Ectodermal cell (in vitro differentiated cells): ENCODE measurements at regions not wholly inside any gene's neighbourhood (a gene's known extent, or its start where the extent isn't known, plus 50 kb on each side); places are given as distances from the start of the nearest gene placed in this dataset.

ENCODE experiments used
- H3K27ac ChIP-seq: 2 replicates; pipeline ENCODE4 v1.7.0; 2013; ENCODE audit warnings: mild to moderate bottlenecking, low read depth, low read length; ENCODE audit not compliant: insufficient read depth, poor library complexity, severe bottlenecking
- H3K27me3 ChIP-seq: 2 replicates; pipeline ENCODE4 v1.7.0; 2013; ENCODE audit warnings: mild to moderate bottlenecking, low read length; ENCODE audit not compliant: insufficient read depth, control insufficient read depth, poor library complexity, severe bottlenecking
- H3K36me3 ChIP-seq: one replicate; pipeline ENCODE4 v1.7.0; 2013; ENCODE audit warnings: low read length; ENCODE audit not compliant: control insufficient read depth, insufficient read depth
- H3K4me1 ChIP-seq: one replicate; pipeline ENCODE4 v1.7.0; 2013; ENCODE audit warnings: low read length; ENCODE audit not compliant: control insufficient read depth, insufficient read depth
- H3K4me3 ChIP-seq: 2 replicates; pipeline ENCODE4 v1.7.0; 2013; ENCODE audit warnings: low read depth, low read length, control low read depth; ENCODE audit not compliant: insufficient read depth
- H3K9me3 ChIP-seq: 2 replicates; pipeline ENCODE4 v1.7.0; 2013; ENCODE audit warnings: mild to moderate bottlenecking, low read length, moderate library complexity; ENCODE audit not compliant: control insufficient read depth
- WGBS, 2 experiments: methylation state at CpG; one replicate each; pipeline ENCODE4 v1.1.7; 2013; ENCODE audit warnings: missing lambda C conversion rate in 2 of 2; 5-methylcytosine and 5-hydroxymethylcytosine counted together

- Histone ChIP-seq H3K27me3 (no peaks in the 10 kb centered on the region), H3K4me3 (no peak overlapping the region), H3K9me3 (no peaks in the 10 kb centered on the region), H3K27ac (no peak overlapping the region), H3K36me3 (no peaks in the 10 kb centered on the region), H3K4me1 (no peaks in the 10 kb centered on the region)
- WGBS, 2 experiments, result 93% methylated on average over 23 of the region's 23 CpGs
Measured at GRCh38 chr22:48440673-48441552, 1386.8 kb downstream of the BRD1 start.

DNA sequence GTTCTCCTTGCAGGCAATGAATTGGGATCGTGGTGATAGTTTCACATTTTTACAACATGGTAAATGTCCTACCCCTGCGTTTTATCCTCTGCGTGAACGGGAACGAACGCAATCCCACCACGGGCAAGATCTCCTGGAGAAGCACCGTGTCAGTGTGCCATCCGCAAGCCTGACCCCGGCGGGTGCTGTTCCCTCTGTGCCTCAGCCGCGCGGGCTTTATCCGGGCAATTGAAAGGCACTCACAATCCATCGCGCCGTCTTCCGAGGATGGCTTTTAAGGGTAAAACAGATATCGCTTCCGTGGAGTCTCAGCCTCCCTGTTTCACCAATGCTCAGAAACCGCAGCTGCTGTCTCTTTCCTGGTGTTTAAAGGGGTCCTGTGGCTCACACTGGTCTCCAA is 1387.5 kb downstream of the BRD1 start:
- no peaks in the 10 kb centered on the region for H3K9me3 ChIP-seq
- no peak overlapping the region for H3K4me3 ChIP-seq
- H3K27me3 ChIP-seq, result no peaks in the 10 kb centered on the region
- no peak overlapping the region for H3K27ac ChIP-seq
- WGBS, 2 experiments, result 96% methylated on average over 22 of the region's 22 CpGs
- H3K4me1 ChIP-seq, result no peaks in the 10 kb centered on the region
- no peaks in the 10 kb centered on the region for H3K36me3 ChIP-seq

DNA sequence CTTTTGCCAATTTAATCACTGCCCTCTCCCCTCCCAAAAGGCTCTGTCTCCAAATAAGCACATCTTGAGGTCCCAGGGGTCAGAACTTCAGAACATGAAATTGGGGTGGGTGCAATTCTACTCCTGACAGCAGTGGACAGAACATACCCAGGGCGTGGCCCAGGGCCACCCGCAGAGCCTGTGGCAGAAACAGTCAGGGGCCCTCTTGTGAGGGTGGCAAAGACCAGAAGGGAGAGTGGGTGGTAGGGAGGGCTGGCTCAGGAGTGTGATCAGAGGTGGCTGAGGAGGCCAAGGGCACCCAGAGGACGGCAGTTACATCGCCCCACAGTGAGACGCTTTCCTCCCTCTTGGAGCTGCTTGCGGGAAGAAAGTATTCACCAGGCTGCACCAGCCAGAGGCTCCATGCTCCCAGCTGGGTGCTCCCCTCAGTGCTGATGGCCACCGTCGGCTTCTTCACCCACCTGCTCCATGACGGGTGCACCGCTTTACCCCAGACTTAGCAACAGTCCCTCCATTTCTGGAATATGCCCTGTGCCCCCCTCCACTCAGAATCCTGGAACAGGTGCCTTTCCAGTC is 1388.0 kb downstream of the BRD1 start:
- Histone ChIP-seq H3K27ac (no peak overlapping the region), H3K9me3 (no peaks in the 10 kb centered on the region), H3K36me3 (no peaks in the 10 kb centered on the region), H3K4me3 (no peak overlapping the region), H3K4me1 (no peaks in the 10 kb centered on the region), H3K27me3 (no peaks in the 10 kb centered on the region)
- 97 to 98% methylated on average over 10 of the region's 10 CpGs for WGBS, 2 experiments

- H3K4me3 ChIP-seq, result no peak overlapping the region
- H3K4me1 ChIP-seq, result no peaks in the 10 kb centered on the region
- H3K27me3 ChIP-seq, result no peaks in the 10 kb centered on the region
- H3K36me3 ChIP-seq, result no peaks in the 10 kb centered on the region
- WGBS, 2 experiments, result 91 to 93% methylated on average over 18 to 19 of the region's 19 CpGs
- H3K9me3 ChIP-seq, result no peaks in the 10 kb centered on the region
- no peak overlapping the region for H3K27ac ChIP-seq
Measured at GRCh38 chr22:48438800-48439559, 1388.7 kb downstream of the BRD1 start.

- no peaks in the 10 kb centered on the region for H3K4me1 ChIP-seq
- H3K4me3 ChIP-seq, result no peak overlapping the region
- no peak overlapping the region for H3K27ac ChIP-seq
- no peaks in the 10 kb centered on the region for H3K9me3 ChIP-seq
- WGBS, 2 experiments, result 93 to 97% methylated on average over 13 of the region's 13 CpGs
- no peaks in the 10 kb centered on the region for H3K36me3 ChIP-seq
- H3K27me3 ChIP-seq, result no peaks in the 10 kb centered on the region
Measured at GRCh38 chr22:48438096-48438495, 1389.6 kb downstream of the BRD1 start.

DNA sequence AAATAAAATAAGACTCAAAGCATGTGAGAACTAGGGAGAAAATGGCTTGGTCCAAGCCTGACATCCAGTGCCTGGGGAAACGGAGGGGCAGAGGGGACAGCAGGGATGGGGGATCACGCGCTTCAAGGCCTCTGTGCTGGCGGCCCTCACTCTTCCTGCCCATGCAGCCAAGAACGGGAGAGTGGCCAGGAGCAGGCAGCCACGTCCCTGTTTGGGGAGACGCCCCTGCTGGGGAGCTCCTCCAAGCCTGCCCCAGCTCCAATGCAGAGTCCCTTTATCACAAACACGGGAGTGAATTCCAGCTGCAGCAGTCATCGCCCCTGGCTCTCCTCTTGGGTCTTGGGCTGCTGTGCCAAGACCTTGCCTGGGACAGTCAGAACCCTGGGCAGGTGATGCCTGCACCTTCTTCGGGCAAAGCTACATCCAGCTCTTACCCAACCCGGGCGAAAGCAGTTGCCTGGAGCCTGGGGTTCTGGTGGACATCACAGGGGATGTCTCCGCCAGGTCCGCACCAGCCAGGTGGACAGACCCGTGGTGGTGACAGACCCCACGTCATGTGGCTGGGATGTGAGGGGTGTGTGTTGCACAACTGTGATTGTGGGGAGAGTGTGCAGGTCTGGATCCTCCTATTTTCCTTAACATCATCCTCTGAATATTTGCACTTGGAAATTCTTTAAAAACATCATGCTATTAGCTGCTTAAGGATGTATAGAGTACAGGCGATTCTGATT is 1391.3 kb downstream of the BRD1 start:
- H3K27me3 ChIP-seq, result no peaks in the 10 kb centered on the region
- H3K4me1 ChIP-seq, result no peaks in the 10 kb centered on the region
- no peaks in the 10 kb centered on the region for H3K36me3 ChIP-seq
- WGBS, 2 experiments, result 92% methylated on average over 16 to 17 of the region's 17 CpGs
- H3K4me3 ChIP-seq, result no peak overlapping the region
- H3K27ac ChIP-seq, result no peak overlapping the region
- H3K9me3 ChIP-seq, result no peaks in the 10 kb centered on the region

DNA sequence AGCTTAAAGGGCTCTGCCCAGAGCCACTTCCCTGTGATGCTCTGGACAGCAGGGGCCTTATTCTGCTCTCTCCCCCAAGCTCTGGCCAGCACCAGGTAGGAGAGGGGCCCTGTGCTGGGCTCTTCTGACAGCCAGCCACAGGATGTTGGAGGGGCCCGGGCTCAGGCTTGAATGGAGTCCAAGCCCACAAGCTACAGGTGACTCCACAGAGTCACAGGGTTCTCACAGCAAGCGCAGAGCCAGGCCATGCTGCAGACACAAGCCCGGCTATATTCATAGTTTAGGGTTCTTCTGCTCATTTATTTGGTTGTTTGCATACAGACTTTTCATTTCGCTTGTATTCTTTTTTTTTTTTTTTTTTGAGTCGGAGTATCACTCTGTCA is 1392.8 kb downstream of the BRD1 start:
- no peaks in the 10 kb centered on the region for H3K36me3 ChIP-seq
- no peaks in the 10 kb centered on the region for H3K27me3 ChIP-seq
- H3K27ac ChIP-seq, result no peak overlapping the region
- H3K9me3 ChIP-seq, result no peaks in the 10 kb centered on the region
- H3K4me1 ChIP-seq, result no peaks in the 10 kb centered on the region
- no peak overlapping the region for H3K4me3 ChIP-seq
- 91 to 92% methylated on average over 5 of the region's 5 CpGs for WGBS, 2 experiments

GRCh38 chr22:48434156-48434867 is 1393.4 kb downstream of the BRD1 start:
- 88 to 90% methylated on average over 16 of the region's 16 CpGs for WGBS, 2 experiments

GRCh38 chr22:48433647-48434046 is 1394.0 kb downstream of the BRD1 start:
- Histone ChIP-seq H3K36me3 (no peaks in the 10 kb centered on the region), H3K4me1 (peaks cover 2% of the 10 kb centered on the region), H3K27me3 (no peaks in the 10 kb centered on the region), H3K9me3 (no peaks in the 10 kb centered on the region), H3K4me3 (no peak overlapping the region), H3K27ac (no peak overlapping the region)
- WGBS, 2 experiments, result 95% methylated on average over 11 of the region's 11 CpGs

More at GRCh38 chr22:48434156-48434867, 1393.4 kb downstream of the BRD1 start:
- no peaks in the 10 kb centered on the region for H3K27me3 ChIP-seq
- H3K36me3 ChIP-seq, result no peaks in the 10 kb centered on the region
- H3K9me3 ChIP-seq, result no peaks in the 10 kb centered on the region
- no peaks in the 10 kb centered on the region for H3K4me1 ChIP-seq
- no peak overlapping the region for H3K27ac ChIP-seq
- no peak overlapping the region for H3K4me3 ChIP-seq
